ENCODE measurements at regions not wholly inside any gene's neighbourhood (a gene's known extent, or its start where the extent isn't known, plus 50 kb on each side); places are given as distances from the start of the nearest gene placed in this dataset.
"Not testable (repeated sequence)": the region's sequence is repeated elsewhere in the genome, so short reads cannot be mapped to it uniquely, and the experiment has no call there.

DNA sequence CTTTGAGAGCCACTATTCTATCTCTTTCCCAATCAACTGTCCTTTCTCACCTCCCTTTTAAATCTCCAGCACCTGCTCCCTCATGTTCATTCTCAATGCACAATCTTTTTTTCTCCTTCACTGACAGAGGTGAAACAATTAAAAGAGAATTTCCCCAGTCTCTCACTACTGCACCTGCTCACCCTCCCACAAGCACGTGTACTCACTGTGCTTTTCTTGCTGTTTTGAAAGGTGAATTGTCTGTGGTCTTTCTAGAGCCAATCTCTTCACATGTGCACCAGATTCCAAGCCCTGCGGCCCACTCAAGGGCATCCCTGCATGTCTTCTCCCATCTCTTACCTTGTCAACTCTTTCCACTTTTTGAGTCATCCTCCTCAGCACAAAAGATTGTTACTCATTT lies 95.8 kb downstream of the SPDYE17 start:
- not testable (repeated sequence) for TF ChIP-seq EP300, POLR2A (IDR thresholded peaks at IDR 0.05)
- TF ChIP-seq, protein P1, sequence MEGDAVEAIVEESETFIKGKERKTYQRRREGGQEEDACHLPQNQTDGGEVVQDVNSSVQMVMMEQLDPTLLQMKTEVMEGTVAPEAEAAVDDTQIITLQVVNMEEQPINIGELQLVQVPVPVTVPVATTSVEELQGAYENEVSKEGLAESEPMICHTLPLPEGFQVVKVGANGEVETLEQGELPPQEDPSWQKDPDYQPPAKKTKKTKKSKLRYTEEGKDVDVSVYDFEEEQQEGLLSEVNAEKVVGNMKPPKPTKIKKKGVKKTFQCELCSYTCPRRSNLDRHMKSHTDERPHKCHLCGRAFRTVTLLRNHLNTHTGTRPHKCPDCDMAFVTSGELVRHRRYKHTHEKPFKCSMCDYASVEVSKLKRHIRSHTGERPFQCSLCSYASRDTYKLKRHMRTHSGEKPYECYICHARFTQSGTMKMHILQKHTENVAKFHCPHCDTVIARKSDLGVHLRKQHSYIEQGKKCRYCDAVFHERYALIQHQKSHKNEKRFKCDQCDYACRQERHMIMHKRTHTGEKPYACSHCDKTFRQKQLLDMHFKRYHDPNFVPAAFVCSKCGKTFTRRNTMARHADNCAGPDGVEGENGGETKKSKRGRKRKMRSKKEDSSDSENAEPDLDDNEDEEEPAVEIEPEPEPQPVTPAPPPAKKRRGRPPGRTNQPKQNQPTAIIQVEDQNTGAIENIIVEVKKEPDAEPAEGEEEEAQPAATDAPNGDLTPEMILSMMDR (IDR thresholded peaks at IDR 0.05), result not testable (repeated sequence)
